KOPT-K1 (cell line): ENCODE measurements at regions not wholly inside any gene's neighbourhood (a gene's known extent, or its start where the extent isn't known, plus 50 kb on each side); places are given as distances from the start of the nearest gene placed in this dataset.

Source experiments
- H3K27ac ChIP-seq: fragments of 200-600 bp; sonication (generic); 2 replicates; pipeline ENCODE4 v1.5.1; 2016; ENCODE audit warnings: antibody characterized with exemption, mild to moderate bottlenecking, low read depth, low read length; ENCODE audit not compliant: poor library complexity, severe bottlenecking
- H3K36me3 ChIP-seq: fragments of 200-600 bp; sonication (generic); 2 replicates; pipeline ENCODE4 v1.5.1; 2017; ENCODE audit warnings: antibody characterized with exemption, mild to moderate bottlenecking, low read length, moderate library complexity; ENCODE audit not compliant: insufficient read depth
- H3K9me3 ChIP-seq: fragments of 200-600 bp; sonication (generic); 2 replicates; pipeline ENCODE4 v1.5.1; 2017; ENCODE audit warnings: antibody characterized with exemption, low read length, mild to moderate bottlenecking; ENCODE audit not compliant: insufficient read depth, poor library complexity, severe bottlenecking

DNA sequence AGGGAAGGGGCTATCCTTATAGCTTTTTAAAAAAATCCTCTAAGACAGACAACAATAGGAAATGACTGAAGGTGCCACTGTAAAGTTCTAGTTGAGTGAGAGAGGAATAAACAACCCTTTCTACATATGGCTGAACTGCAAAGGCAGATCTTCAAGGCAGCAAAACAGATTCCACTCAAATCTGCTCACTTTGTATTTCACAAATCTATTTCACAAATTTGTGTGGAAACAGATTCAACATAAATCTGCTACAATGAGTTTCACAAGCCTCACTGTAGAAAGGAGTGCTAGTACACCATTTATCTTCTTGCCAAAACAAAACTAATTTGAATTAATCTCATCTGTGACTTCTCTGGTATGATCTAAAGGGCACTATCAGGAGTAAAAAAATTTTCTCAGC is 451.3 kb downstream of the PLA2G4A start:
- Histone ChIP-seq H3K9me3 (no peaks in the 10 kb centered on the region), H3K27ac (no peak overlapping the region), H3K36me3 (no peaks in the 10 kb centered on the region)

DNA sequence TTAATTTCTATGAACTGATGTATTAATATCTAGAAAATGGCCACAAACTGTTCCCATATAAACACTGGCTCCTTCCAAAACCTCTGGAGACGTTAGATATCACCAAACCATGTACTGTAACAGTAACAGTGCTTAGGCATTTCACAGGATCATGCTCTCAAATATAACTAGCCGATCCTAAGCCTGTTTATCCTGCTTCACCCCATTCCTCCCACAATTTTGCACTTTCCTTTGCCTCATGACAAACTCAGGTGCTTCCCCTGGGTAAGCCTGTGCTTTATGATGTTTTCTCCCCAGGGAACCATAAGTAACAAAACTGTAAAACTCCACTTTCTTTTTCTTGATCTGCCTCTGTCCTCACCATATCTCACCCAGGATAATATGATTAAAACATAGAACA is 452.3 kb downstream of the PLA2G4A start:
- H3K27ac ChIP-seq = no peak overlapping the region

DNA sequence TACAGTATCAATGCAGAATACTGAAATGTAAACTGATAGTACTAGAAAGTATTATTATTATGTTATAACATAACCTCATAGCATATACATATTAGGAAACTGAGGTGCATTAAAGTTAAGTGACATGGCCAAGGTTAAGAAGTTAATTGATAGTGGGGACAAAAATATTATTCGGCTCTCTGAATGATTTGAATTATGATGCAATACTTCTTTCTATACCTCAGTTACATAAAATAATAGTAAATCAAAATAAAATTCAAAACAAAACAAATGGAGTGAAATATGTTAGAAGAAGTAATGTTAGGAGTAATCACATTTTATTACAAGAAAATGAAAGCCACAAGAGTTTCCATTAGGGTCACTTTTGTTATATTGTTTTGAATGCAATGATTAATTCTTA is 455.2 kb downstream of the PLA2G4A start:
- no peaks in the 10 kb centered on the region for H3K36me3 ChIP-seq
- H3K9me3 ChIP-seq = no peaks in the 10 kb centered on the region
- no peak overlapping the region for H3K27ac ChIP-seq

More for the DNA sequence above, 452.3 kb downstream of the PLA2G4A start:
- Histone ChIP-seq H3K9me3 (no peaks in the 10 kb centered on the region), H3K36me3 (no peaks in the 10 kb centered on the region)

DNA sequence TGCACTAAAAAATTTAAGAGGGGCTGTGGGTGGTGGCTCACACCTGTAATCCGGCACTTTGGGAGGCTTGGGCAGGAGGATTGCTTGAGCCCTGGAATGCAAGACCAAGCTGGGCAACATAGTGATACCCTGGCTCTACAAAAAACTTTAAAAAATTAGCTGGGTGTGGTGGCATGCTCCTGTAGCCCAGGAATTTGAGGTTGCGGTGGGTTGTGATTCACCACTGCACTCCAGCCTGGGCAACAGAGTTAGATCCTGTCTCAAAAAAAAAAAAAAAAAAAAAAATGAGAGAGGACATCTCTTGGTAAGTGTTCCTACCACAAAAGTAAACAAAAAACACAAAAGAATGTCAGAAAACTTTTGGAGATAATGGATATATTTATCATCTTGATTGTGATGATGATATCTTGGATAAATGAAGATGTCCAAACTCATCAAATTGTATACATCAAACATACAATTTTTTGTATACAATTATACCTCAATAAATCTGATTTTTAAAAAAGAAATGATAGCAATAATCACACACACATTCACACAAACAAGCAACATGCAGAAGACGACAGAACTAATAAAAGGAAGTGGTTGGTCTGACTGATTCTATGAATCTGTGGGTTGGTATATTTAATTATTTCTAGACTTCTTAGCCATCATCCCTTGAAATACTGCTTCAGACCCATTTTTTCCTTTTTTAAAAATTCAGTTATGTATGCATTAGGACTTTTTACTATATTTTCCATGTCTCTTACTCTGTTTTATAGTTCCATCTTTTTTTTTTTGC is 465.9 kb downstream of the PLA2G4A start:
- no peaks in the 10 kb centered on the region for H3K9me3 ChIP-seq
- no peaks in the 10 kb centered on the region for H3K36me3 ChIP-seq

DNA sequence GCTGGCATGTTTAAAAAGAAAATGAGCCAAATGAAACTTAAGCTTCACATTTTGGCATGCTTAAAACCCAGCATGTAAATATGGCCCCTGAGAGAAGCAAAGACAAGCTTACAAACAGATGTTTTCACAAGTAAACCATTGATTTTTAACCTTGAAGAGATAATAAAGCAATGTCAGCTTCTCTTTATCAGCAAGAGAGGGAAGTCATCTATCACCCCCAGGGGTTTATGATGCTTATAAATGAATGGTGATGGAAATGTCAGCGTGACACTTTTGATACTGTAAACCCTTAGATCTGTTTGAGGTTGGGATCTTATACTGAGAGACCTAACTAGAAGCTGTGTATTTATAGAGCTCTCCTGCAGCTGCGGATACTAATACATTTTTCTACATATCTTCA is 471.3 kb downstream of the PLA2G4A start:
- Histone ChIP-seq H3K9me3 (no peaks in the 10 kb centered on the region), H3K36me3 (no peaks in the 10 kb centered on the region), H3K27ac (no peak overlapping the region)

More for the DNA sequence above, 465.9 kb downstream of the PLA2G4A start:
- H3K27ac ChIP-seq = no peak overlapping the region

DNA sequence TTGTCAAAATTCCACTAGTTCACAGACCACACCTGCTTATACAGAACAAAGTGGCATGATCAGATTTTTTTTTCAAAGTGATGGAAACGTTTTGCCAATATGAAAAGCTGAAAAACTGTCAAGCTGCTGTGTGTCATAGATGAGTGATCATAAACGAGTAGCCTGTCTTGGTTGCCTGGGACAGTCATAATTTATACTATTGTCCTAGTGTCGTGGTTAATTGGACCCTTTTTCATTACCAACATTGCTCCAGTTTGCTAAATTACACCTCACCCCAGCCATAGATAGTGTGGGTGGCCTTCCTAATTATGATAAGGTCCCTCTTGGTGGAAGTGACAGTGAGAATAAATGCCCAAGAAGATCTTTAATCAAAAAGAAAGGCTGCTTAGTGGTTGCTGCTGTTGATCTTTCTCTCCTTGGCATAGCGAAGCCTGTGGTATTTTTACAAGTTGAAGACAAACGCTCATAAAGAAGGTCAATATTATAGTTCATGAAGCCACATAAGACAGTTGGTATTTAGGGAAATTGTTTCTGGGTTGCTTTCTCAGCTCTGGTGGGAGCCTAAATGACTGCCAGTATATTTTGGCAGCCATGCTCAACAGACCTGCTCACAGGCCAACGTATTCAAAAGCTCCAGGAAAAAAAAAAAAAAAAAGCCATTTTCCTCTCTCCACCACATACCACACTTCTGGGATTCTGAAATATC is 478.1 kb downstream of the PLA2G4A start:
- H3K27ac ChIP-seq = no peak overlapping the region
- no peaks in the 10 kb centered on the region for H3K36me3 ChIP-seq

DNA sequence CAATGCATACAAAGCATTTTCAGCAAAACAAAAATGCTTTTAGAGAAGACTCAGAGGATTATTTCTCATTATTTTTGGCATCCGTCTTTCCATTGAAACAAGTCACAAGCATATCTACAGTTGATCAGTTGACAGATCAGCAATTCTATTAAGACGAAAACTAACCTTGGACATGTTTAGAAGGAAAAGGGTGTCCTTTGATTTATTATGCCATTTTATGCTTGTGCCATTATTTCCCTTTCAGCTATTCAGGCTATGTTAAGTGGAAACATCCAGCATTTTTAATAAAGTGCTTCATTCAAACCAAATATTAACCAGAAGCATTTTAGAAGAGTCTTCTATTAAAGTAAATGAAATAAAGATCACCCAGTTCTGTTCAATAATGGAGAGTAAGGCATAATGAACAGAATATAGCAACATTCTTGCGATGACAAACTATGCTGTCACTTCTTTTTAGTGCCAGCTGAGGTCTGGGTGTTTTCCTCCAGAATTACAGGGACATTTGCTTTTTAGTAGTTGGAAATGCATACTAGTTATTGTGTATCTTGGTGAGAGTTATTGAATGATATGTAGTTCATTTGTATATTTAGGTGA is 481.4 kb downstream of the PLA2G4A start:
- Histone ChIP-seq H3K27ac (no peak overlapping the region), H3K36me3 (no peaks in the 10 kb centered on the region), H3K9me3 (no peaks in the 10 kb centered on the region)

More for the DNA sequence above, 478.1 kb downstream of the PLA2G4A start:
- no peaks in the 10 kb centered on the region for H3K9me3 ChIP-seq

DNA sequence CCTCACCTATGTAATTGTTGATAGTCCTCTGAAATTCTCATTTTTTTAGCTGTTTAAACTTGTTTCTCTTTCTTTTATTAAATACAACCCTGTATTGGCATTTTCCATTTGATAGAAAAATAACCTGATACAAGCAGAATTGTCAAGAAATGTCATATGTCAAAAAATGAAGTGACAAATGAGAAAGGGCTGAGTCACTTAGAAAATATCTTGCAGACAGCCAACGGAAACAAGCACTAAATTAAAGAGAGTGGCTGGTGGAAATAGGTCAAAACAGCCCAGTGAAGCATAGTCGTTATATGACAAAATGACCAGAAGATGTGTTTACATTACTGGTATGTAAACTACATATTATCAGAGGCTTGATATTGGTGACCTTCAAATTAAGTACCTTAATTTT is 484.4 kb downstream of the PLA2G4A start:
- H3K27ac ChIP-seq = no peak overlapping the region
- no peaks in the 10 kb centered on the region for H3K36me3 ChIP-seq
- no peaks in the 10 kb centered on the region for H3K9me3 ChIP-seq

DNA sequence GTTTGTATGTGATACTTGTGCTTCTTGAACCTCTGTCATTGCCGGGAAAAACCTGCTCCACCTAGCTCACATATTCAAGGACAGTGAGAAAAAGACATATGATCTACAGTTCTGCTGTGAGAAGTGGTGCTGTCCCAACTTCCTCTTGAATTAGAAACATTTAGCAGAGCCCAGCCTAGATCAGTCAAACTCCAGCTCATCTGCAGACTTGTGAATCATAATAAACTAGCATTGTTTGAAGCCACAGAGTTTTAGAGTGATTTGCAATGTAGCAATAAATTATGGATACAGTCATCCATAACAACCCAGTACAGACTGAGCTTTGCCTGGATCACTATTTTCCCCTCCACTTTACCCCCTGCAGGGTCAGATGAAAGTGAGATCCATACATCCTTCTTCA is 497.8 kb downstream of the PLA2G4A start:
- no peaks in the 10 kb centered on the region for H3K9me3 ChIP-seq
- no peaks in the 10 kb centered on the region for H3K36me3 ChIP-seq
- H3K27ac ChIP-seq = no peak overlapping the region

DNA sequence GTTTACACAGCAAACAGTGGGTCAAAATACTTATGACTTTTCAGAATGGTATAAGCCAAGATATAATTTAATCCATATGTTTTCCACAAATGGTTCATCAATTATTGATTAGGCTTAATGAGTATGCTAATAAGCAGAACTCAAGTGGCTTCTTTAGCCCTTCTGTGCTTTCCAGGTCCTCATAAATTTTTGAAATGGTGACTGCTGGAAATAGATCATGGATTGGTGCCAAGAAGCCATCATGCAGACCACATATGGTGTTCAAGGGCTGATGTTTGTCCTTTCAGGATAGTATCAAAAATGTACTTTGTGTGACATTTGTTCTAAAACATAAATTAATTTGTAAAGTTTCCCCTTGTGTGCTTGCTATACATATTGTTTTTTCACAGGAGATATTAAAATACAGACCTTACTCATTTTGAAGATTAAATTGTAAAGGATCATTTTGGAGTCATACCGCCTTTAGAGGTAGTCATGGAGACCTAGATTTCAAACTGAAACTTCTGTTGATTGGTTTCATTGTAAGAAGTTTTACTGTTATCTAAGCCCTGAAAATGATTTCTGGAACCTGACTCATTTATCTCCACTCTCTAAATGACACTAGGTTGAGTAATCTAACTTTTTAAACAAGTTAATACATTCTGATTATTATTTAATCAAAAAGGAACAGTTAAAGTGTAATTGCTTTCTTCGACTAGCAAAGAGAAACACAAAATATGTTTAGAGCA is 507.9 kb downstream of the PLA2G4A start:
- H3K36me3 ChIP-seq = no peaks in the 10 kb centered on the region
- no peak overlapping the region for H3K27ac ChIP-seq
- H3K9me3 ChIP-seq = no peaks in the 10 kb centered on the region

DNA sequence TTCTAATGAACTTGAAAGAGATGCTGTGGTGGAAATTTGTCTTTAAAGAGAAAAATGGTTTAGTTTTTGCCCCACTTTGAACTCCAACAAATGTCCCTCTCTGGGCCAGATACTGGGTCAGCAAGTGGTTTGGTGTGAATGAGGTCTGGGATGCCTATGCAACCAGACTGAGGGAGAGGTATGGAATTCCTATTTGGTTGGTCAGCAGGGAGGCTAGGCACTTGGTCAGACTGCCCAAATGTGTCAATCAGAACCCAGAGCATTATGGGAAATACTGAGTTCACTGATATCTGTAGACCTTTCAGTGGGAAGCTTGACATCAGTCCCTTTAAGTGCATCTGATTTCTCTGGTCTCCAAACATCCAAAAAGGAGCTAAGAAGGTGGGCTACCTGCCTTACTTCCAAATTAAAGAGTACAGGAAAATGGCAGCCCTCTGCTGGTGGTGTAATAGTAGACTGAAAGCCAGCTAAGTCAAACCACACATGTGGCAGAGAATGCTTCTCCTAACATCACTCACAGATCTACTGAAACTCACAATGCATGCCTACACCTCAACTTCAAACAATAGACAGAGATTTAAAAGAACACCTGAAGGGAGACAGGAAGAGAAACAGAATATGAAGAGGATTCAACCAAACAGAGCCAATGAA is 510.1 kb downstream of the PLA2G4A start:
- H3K9me3 ChIP-seq = no peaks in the 10 kb centered on the region
- H3K27ac ChIP-seq = no peak overlapping the region
- H3K36me3 ChIP-seq = no peaks in the 10 kb centered on the region

DNA sequence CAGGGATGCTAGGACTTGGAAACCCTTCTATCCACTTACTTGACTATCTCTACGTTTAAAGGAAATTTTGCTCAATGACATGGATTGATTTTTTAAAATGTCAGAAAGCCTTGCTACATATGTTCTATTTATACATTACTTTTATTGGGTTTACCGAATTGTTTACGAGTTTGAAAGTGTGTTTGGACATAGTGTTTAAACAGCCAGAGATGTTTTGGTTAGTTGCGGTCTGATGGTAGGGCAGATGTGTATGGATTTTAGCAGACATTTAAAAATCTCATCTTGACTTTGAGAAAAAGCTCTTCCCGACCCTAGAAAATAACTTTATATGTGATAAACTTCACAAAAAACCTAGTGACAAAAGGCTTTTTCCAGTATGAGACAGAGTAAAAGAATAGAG is 513.7 kb downstream of the PLA2G4A start:
- Histone ChIP-seq H3K9me3 (no peaks in the 10 kb centered on the region), H3K27ac (no peak overlapping the region), H3K36me3 (no peaks in the 10 kb centered on the region)

DNA sequence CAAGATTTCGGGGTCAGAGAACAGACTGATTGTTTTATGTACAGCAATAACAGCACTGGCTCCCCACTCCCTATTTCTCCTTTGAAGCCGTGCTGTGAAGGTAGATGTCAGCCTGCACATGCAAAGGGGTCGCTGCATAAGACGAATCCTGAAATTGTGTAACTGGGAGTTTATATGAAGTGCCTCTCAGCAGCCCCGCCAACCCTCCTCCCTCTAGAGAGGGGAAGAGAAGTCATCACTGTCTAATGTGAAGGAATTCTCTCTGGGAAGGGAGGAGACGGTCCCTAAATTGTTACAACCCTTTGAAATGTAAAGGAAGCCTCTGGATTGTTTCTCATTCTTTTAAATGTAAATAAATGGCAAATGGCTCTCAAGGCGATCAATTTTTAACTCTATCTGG is 545.3 kb downstream of the PLA2G4A start:
- Histone ChIP-seq H3K36me3 (no peaks in the 10 kb centered on the region), H3K9me3 (no peaks in the 10 kb centered on the region), H3K27ac (no peak overlapping the region)

DNA sequence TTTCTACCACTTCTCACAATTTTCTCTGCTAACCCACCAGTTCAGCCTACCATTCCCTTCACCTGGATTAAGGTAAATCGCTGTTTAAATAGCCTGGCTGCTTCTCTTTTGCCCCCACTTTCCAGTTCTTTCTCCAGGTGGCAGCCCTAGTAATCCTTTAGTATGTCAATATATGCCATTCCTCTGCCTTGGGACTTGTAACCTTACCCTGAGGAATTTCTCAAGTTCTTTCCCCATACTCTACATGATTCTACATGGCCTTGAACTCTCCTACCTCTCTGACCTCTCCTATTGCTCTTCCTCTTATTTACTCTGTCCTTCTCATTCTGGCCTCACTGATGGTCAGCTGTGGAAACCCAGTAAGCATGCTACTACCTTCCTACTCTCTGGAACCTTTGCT is 546.0 kb downstream of the PLA2G4A start:
- H3K36me3 ChIP-seq = no peaks in the 10 kb centered on the region
- H3K9me3 ChIP-seq = no peaks in the 10 kb centered on the region
- H3K27ac ChIP-seq = no peak overlapping the region

DNA sequence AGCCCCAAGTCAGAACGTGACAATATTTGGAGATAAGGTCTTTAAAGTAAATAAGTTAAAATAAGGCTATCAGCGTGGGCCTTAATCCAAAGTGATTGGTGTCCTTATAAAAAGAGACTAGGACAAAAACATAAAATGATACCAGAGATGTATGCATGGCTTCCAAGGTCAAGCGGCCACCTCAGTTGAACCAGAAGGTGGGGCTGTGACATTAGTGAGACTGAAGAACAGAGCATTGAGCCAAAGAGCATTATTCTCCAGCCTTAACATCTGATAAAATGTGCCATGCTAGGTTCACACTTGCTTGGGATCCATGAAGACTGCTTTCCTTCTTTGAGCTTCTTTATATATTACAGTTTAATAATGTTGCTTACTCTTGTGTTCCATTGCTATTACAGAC is 554.6 kb downstream of the PLA2G4A start:
- no peaks in the 10 kb centered on the region for H3K9me3 ChIP-seq
- no peak overlapping the region for H3K27ac ChIP-seq
- no peaks in the 10 kb centered on the region for H3K36me3 ChIP-seq
